ENCODE measurements at regions not wholly inside any gene's neighbourhood (a gene's known extent, or its start where the extent isn't known, plus 50 kb on each side); places are given as distances from the start of the nearest gene placed in this dataset.

- TF ChIP-seq POLR2AphosphoS5 (IDR thresholded peaks at IDR 0.05; ENCODE audit: low read depth, low read length) (no peak), POLR2A (IDR thresholded peaks at IDR 0.05; ENCODE audit: low read depth, low read length) (no peak), TAF1 (IDR thresholded peaks at IDR 0.05; ENCODE audit: low read depth, low read length) (no peak), SPI1 (IDR thresholded peaks at IDR 0.05; ENCODE audit: low read depth, low read length) (no peak), POU2F2 (IDR thresholded peaks at IDR 0.05; ENCODE audit: low read depth, low read length) (no peak), PAX5 (IDR thresholded peaks at IDR 0.05; ENCODE audit: insufficient read depth, low read length, severe bottlenecking) (no peak)
Observed at GRCh38 chr21:17667256-17667655, 54.6 kb upstream of the BTG3 start.
